ENCODE measurements at regions not wholly inside any gene's neighbourhood (a gene's known extent, or its start where the extent isn't known, plus 50 kb on each side); places are given as distances from the start of the nearest gene placed in this dataset.

- TF ChIP-seq CTCF (conservative IDR thresholded peaks at IDR 0.05; ENCODE audit: low read length) (no peak), EZH2phosphoT487 (IDR thresholded peaks at IDR 0.05; ENCODE audit: borderline replicate concordance, low read depth, low read length) (no peak)
Measured at GRCh38 chr1:221459558-221459957, 282.3 kb downstream of the DUSP10 start.
